ENCODE measurements at regions not wholly inside any gene's neighbourhood (a gene's known extent, or its start where the extent isn't known, plus 50 kb on each side); places are given as distances from the start of the nearest gene placed in this dataset.
"Not testable (repeated sequence)": the region's sequence is repeated elsewhere in the genome, so short reads cannot be mapped to it uniquely, and the experiment has no call there.

DNA sequence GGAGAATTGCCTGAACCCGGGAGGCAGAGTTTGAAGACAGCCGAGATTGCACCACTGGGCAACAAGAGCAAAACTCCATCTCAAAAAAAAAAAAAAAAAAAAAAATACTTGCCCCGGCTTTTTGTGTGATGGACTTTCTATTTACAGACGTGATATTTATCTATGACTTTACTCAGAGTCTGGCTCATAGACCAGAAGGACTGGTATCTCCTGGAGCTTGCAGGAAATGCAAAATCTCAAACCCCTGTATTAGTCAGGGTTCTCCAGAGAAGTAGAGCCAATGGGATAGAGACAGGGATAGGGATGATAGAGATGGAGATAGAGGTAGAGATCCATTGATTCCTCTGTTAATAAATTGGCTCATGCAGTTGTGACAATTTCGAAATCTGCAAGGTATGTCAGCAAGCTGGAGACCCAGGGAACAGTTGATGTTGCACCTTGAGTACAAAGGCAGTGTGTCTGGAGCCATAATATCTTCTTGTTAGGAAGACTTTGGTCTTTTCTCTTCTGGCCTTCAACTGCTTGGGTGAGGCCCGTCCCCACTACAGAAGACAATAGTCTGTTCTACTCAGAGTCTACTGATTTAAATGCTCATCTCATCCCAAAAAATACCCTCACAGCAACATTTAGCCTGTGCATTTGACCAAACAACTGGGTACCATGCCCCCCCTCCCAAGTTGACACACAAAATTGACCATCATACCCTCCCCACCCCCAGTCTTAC is 195.4 kb upstream of the MSX2 start:
- DNase-seq = no peak

DNA sequence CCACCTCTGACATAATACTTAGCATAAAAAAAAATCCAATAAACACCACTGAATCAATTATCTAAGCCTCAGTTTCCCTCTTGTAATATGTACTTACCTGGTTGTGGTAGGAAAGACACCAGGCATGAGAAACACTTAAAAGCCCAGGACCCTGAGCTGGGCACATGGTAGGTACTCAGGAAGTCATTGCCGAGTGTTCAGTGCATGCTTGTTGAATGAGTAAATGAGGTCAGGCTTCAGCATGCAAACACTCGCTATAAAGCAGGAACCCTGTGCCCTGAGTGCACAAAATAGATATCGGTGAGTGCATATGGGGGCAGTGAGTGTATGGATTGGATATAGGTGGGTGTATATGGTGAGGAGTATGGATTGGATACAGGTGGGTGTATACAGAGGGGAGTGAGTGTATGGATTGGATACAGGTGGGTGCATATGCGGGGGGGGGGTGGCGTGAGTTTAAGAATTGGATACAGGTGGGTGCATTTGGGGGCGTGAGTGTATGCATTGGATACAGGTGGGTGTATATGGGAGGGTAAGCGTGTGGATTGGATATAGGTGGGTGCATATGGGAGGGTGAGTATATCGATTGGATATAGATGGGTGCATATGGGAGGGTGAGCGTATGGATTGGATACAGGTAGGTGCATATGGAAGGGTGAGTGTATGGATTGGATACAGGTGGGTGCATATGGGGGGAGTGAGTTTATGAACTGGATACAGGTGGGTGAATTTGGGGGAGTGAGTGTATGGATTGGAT is 194.3 kb upstream of the MSX2 start:
- no peak for DNase-seq

DNA sequence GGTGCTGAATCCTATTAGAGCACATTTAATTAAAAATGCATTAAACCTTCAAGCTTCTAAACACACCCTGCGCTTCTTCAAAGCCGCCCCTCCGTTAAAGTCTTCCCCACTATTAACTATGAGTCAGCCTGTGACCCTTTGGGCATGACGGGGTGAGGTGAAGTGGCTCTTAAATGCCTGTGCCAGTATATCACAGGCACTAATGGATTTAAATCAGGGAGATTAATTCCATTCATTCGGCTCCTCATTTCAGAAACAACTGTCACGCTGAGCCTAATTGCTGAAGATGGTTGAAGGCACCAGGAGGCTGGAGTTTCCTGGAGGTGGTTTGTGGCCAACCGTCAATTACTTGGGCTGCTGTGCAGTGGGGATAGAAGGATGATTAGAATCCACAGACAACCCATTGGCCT is 192.6 kb upstream of the MSX2 start:
- DNase-seq = no peak

DNA sequence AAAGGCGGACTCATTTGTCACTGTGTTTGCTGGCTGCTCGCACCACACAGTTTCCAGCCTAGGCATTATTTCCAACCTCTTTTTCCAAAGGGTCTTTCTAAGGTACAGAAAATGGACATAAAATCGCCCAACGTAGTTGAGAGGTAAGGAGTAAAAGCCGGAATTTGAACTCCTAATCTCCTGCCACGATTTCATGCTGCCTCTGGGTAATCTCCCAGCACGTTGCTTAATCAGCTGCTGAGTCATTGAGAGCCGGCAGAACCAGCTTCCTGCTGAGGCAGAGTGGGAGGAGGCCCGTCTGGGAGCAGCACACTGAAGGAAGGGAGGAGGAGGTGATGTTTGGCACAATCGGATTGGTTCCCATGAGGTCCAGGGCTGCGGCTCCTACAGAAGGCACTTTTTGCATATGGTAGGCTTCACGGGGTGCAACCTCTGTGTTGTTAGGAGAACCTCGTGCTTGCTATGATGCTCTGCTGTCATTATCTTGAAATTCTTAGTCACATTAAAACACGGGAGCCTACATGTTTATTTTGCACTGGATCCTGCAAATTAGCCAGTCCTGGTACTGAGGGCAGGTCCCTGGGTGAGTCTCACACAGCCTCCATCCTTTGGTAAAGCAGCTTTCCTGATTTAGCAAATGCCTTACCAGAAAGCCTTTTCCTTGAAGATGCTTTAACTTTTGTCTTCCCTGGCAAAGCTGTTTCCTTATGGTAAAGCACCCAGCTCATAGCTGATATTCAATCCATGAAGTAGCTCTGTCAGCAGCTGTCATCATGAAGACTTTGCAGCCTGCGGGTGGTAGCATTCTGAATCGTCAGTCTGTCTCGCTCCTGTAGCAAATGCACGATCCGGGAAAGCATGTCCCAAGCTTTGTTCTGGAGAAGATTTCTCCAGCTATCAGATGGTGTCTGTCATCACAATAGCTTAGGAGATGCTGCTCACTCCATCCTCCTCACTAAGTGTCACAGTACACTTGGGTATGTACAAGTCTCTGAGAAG is 191.6 kb upstream of the MSX2 start:
- DNase-seq = peak; percentile 95

DNA sequence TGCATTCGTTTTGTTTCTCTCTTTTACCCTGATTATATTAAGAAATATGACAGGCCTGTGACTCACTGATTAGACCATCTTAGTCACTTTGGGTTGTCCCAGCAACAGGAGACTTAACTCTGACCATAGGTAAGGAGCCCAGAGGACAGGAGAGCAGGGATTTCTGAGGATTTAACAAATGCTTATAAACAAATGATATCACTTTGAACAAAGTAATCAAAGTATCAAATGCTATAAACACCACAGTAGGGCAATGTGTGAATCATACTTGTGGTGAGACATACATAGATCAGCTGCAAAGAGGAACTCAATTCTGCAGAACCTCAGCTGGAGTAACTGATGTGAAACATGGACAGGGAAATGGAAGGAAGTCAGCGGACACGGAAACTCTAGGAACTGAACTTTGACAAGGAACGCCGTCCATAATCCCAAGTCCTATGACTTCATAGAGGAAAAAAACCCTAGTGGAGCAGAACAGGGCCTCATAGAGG is 190.6 kb upstream of the MSX2 start:
- peak; percentile 68 for DNase-seq

DNA sequence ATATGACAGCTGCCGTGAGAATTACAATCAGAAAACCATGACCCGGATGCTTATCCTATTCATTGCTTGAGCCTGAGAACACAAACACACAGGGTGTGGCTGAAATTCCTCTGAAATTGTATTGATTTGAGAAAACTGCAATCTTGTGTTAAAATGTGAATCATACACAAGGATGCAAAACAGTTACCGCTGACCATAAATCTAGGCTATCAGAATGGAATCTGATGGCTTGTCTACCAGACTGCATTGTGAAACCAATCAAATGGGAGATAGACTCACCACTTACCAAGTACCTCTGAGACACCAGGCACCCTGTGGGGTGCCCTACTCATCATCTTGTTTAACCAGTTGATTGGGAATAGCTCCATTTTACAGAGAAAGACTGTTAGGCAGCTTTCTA is 188.7 kb upstream of the MSX2 start:
- peak; percentile 89 for DNase-seq

DNA sequence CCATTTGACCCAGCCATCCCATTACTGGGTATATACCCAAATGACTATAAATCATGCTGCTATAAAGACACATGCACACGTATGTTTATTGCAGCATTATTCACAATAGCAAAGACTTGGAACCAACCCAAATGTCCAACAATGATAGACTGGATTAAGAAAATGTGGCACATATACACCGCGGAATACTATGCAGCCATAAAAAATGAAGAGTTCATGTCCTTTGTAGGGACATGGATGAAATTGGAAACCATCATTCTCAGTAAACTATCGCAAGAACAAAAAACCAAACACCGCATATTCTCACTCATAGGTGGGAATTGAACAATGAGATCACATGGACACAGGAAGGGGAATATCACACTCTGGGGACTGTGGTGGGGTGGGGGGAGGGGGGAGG is 184.6 kb upstream of the MSX2 start:
- not testable (repeated sequence) for DNase-seq

DNA sequence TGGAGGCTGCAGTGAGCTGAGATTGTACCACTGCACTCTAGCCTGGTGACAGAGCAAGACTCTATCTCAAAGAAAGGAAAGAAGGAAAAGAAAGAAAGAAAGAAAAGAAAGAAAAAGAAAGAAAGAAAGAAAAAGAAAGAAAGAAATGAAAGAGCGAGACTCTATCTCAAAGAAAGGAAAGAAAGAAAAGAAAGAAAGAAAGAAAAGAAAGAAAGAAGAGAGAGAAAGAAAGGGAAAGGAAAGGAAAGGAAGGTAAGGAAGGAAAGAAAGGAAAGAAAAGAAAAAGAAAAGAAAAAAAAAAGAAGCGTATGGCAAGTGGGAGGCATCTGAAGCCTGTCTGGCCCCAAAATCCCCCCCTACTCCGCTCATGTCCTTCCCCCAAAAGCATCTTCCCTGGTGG is 182.3 kb upstream of the MSX2 start:
- DNase-seq = no peak

DNA sequence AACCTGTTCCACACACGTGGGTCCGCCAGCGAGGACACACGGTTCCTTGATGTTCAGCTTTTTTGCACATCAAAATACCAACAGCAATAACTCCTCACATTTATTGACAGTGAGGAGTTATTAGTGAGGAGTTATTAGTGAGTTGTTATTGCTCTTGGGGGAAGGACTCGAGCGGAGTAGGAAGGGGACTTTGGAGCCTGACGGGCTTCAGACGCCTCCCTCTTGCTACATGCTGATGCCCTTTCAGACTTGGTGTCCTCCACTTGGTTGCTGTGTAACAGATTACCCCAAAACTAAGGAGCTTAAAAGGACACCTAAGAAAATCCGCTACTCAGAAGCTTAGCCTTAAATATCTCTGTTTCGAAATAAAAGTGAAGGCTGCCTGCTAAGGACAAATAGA is 181.9 kb upstream of the MSX2 start:
- no peak for DNase-seq

DNA sequence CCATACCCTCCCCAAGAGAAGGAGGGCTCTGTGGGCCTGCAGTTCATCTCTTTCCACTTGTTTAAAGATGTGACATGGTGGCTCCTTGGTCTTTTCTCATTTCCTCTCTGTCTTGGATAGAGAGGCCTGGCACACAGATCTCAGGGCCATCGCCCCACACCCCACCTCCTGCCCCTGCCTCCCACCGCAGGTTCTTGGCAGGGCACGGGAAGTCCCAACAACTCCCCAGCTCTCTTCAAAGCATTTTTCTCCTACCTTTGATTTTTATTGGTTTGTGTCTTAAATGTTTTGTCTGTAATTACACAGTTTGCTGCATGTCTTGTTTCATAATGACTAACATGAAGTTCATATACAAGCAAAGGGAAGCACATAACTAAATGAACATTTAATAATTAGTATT is 178.5 kb upstream of the MSX2 start:
- DNase-seq = no peak

DNA sequence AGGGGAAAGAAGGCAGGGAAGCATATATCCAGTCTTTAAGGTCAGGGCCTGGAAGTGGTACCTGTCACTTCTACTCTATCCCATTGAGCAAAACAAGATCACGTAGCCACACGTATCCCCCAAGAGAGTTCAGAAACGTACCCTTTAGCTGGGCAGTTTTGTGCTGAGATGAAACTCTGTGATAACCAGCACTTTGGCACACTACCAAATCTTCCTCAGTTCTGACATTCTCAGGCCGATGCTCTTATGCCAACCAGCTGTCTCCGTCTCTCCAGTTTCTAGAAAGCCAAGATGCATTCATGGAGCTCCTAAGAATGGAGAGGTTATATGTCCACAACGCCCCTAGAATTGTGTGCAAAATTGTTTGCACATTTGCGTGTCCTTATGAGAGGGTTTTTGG is 176.6 kb upstream of the MSX2 start:
- DNase-seq = no peak

DNA sequence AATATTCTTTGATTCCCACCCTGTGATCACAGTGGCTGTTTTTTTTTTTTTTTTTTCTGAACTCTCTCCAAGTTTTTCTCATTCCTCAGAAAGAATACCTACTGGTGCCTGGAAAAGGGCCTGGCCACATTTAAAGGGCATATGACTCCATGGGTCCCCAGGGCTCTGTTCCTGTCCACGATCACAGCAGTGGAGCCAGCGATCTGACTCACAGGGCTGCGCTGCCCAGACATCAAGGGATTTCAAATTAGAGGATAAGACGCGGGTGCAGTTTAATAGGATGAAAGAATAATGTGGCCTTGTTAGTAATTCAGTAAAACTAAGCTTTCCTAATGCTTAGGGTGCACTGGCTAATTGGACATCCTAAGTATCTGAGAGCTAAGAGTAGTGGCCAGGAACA is 175.1 kb upstream of the MSX2 start:
- peak; percentile 50 for DNase-seq

DNA sequence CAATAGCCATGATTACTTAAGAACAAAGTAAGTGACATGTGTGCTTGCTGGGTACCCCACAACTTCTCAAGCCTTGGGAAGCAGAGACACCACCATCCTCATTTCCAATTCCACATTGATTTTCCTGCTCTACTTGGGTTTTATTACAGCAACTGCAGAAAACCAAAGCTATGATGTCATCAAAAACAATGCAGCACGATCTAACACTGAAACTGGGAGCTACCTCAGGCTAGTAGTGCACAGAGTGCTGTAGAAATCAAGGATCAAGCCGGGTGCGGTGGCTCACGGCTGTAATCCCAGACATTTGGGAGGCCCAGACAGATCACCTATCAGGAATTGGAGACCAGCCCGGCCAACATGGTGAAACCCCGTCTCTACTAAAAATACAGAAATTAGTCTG is 174.4 kb upstream of the MSX2 start:
- DNase-seq = no peak

DNA sequence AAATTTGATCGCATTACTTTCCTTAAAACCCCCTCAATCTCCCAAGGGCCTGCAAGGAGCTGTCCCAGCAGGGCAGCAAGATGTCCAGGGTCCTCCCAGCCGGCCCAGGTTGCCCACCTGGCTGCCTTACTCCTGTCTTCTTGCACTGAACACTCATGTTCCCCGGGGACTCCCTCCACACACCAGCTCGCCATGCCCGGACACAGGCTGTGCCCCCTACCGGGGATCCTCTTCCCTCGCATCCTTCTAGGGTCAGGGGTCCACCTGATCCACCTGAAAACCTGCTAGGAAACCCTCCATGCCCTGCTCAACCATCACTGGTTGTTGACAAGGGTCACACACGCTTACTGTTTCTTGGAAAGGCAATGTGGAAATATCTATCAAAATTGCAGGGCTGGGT is 172.0 kb upstream of the MSX2 start:
- DNase-seq = no peak

DNA sequence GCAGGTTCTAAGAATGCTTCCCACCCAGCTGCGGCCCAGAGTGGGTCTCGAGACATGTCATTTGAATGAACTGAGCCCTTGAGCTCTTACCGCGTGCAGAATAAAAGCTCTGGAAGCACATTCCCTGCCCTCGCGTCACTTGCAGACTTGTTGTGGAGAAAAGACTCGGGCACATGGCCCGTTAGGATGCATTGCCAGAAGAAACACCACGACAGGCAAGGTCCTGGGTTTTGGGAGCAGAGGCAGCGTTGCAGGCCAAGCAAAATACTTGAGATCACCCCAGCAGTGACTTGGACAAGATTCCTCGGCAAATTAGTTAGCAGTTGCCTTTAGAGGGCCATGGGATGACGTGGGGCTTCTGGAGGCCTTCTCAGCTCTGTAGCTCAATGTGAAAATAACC is 170.8 kb upstream of the MSX2 start:
- no peak for DNase-seq

DNA sequence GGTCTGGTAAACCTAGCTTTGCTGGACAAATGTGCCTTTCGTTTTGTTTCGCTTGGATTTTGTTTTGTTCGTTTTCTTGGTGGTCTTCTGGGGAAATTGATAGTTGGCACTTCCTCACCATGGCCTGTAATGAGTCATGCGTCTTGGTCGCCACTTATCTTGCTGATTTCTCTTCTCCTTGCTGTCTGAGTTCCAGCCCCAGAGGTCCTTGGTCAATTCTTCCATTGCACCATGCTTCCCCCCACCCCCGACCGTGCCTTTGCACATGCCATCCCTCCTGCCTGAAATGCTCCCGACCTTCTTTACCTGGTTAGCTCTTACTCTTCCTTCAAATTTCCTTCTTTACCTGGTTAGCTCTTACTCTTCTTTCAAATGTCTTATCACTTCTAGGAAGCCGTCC is 168.7 kb upstream of the MSX2 start:
- no peak for DNase-seq

DNA sequence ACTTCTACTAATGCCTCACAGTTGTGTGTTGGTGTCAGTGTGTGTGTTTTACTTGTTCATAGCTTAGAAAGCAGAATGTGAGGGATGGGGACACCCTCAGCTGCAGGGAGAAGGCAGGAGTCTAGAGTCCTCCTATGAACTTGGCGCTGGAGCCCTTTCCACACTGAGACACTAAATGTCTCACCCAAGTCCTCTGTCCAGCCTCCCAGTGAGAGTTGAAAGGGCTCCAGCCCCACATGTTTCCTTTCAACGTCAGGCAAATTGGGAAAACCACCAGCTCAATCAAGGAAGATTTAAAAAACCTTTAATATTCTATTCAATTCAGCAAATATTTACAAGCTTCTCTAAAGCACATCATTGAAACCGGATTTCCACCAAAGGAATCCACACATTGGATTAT is 167.6 kb upstream of the MSX2 start:
- DNase-seq = peak; percentile 42

DNA sequence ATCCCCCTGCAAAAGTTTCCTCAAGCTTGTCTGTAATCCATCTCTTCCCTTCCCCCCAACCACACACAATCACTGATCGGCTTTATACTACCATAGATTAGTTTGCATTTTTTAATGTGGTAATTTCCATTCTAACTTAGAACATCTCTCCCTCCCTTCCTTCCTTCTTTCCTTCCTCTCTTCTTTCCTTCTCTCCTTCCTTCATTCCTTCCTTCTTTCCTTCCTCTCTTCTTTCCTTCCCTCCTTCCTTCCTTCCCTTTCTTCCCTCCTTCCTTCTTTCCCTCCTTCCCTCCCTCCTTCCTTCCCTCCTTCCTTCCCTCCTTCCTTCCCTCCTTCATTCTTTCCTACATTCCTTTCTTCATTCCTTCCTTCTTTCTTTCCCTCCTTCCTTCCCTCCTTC is 166.2 kb upstream of the MSX2 start:
- no peak for DNase-seq

DNA sequence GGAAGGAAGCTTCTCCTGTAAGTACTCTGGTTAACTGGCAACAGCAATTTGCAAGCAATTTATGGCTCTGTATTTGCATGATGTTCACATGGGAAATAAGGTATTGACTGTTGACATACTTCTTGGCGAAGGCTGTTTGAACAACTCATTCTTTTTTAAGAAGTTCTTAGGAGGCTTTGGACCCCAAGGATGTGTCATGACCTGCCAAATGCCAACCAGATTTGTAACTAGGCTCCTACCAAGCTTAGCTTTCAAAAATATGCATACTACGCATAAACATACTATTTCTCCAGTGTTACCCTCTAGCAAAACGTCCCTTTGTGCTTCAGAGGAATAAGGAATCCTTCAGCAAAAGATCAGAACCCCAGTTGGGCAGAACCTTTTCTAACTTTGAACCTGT is 165.2 kb upstream of the MSX2 start:
- peak; percentile 96 for DNase-seq

DNA sequence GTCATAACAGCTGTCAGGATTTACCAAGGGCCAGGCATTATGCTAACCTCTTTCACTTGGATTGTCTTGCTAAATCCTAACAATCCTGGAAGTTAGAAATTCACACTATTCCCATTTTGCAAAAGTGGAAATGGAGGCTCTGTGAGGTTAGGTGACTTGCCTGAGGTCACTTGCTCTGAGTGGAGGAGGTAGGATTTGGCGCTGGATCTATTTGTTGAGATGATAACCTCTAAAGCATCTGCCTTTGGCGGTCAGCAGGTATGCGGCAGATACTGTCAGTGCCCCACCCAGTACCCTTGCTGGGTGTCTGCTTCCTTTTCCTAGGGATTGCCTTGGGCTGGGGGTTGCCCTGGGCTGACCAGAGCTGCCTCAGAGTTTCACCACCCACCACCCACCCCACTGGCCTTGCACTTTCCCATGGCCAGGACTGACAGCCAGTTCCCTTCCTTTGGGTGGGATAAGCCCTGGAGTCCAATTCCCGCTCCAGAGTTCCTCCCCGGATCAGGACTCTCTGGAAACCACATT is 164.8 kb upstream of the MSX2 start:
- no peak for DNase-seq

DNA sequence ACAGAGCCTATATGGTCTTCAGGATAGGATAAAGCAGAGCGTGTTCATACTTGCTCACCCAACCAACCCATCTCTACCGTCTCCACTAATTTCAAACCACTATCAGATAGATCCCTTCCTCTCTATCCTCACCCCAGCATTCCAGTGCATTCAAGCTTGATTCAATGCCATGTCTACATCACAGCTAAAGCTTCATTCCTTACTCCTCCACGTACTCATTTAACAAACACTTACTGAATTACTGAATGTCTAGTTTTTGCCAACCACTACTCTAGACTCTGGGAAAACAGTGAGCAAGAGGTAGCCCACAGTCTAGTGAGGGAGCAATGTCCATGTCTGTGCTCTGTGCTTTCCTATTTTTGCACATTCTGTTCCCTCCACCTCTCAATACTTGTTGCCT is 163.5 kb upstream of the MSX2 start:
- DNase-seq = peak; percentile 38

DNA sequence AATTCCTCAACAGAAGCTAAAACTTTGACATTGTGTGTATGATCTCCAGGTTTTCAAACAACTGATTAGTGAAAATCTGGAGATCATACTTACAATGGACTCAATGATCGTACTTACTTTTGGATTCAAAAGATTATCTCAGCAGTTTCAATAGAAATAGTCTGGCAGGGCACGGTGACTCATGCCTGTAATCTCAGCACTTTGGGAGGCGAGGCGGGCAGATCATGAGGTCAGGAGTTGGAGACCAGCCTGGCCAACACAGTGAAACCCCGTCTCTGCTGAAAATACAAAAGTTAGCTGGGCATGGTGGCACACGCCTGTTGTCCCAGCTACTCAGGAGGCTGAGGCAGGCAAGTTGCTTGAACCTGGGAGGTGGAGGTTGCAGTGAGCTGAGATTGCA is 161.3 kb upstream of the MSX2 start:
- not testable (repeated sequence) for DNase-seq

DNA sequence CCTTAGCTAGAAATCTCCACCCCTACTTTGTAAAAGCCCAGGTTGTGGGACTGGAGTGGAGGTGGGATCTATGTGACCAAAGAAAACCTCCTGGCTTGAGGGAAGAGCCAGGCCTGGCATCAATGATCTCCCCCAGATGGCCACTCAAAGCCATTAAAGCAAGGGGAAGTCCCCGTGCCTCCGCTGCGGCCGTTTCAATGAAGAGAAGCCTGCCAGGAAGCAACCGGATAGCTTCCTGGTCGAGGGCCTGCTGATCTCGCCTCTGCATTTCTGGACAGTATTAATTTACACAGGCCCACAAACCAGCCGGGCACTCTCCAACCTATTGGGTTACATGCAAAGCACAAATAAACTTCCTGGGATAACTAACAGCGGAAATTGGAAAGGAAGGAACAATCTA is 160.5 kb upstream of the MSX2 start:
- no peak for DNase-seq
